Liver (tissue), 7 donors: ENCODE measurements at regions not wholly inside any gene's neighbourhood (a gene's known extent, or its start where the extent isn't known, plus 50 kb on each side); places are given as distances from the start of the nearest gene placed in this dataset.

Source experiments
- DNase-seq: peaks from one replicate; pipeline ENCODE4 v3.0.0-alpha.2; 2017; ENCODE audit warnings: low spot score
- H3K27ac ChIP-seq, 2 donors: one replicate each; pipeline ENCODE4 v1.7.0; 2013; ENCODE audit warnings: inconsistent platforms in 2 of 2, low read length in 2 of 2, control low read depth in 1 of 2, low read depth in 1 of 2, mild to moderate bottlenecking in 1 of 2
- H3K27me3 ChIP-seq, 4 donors: one replicate each; pipeline versions ENCODE4 v1.6.1 to v1.7.0; 2013; ENCODE audit warnings: low read length in 3 of 4, inconsistent platforms in 1 of 4, mild to moderate bottlenecking in 1 of 4, moderate library complexity in 1 of 4; ENCODE audit not compliant: control insufficient read depth in 4 of 4, insufficient read depth in 4 of 4
- H3K36me3 ChIP-seq, 4 donors: one replicate each; pipeline versions ENCODE4 v1.6.1 to v1.7.0; 2013; ENCODE audit warnings: low read length in 3 of 4, mild to moderate bottlenecking in 3 of 4, low read depth in 1 of 4, moderate library complexity in 1 of 4; ENCODE audit not compliant: control insufficient read depth in 4 of 4, insufficient read depth in 3 of 4
- H3K4me1 ChIP-seq, 4 donors: one replicate each; pipeline versions ENCODE4 v1.6.1 to v1.7.0; 2013; ENCODE audit warnings: low read length in 3 of 4, mild to moderate bottlenecking in 3 of 4, moderate library complexity in 1 of 4; ENCODE audit not compliant: control insufficient read depth in 4 of 4, insufficient read depth in 4 of 4
- H3K4me3 ChIP-seq, 3 donors: one replicate each; pipeline versions ENCODE4 v1.6.1 to v1.7.0; 2013; ENCODE audit warnings: low read length in 3 of 3, control low read depth in 1 of 3, low read depth in 1 of 3, mild to moderate bottlenecking in 1 of 3
- H3K9ac ChIP-seq, 2 donors: one replicate each; pipeline ENCODE4 v1.7.0; 2013; ENCODE audit warnings: low read length in 2 of 2, mild to moderate bottlenecking in 2 of 2, moderate library complexity in 2 of 2, control low read depth in 1 of 2, low read depth in 1 of 2
- H3K9me3 ChIP-seq, 4 donors: one replicate each; pipeline versions ENCODE4 v1.6.1 to v1.7.0; 2013; ENCODE audit warnings: low read length in 3 of 4; ENCODE audit not compliant: control insufficient read depth in 4 of 4
- EGR1 ChIP-seq, 2 donors: IDR thresholded peaks; 2 replicates each; pipeline ENCODE4 v1.6.1; 2016 to 2018; ENCODE audit warnings: antibody characterized with exemption in 2 of 2, low read depth in 2 of 2
- FOXA1 ChIP-seq: IDR thresholded peaks from 2 replicates; pipeline ENCODE4 v1.6.1; 2016; ENCODE audit warnings: antibody characterized with exemption
- FOXA2 ChIP-seq: IDR thresholded peaks from 2 replicates; pipeline ENCODE4 v1.6.1; 2016; ENCODE audit warnings: antibody characterized with exemption
- GABPA ChIP-seq, 2 donors: IDR thresholded peaks in 1 of 2; conservative IDR thresholded peaks in 1 of 2; 2 replicates each; pipeline ENCODE4 v1.6.1; 2016; ENCODE audit warnings: antibody characterized with exemption in 2 of 2, mild to moderate bottlenecking in 1 of 2, moderate library complexity in 1 of 2
- HNF4A ChIP-seq, 2 donors: conservative IDR thresholded peaks; 2 replicates each; pipeline ENCODE4 v1.6.1; 2016; ENCODE audit warnings: antibody characterized with exemption in 2 of 2, mild to moderate bottlenecking in 2 of 2
- HNF4G ChIP-seq: IDR thresholded peaks from 2 replicates; pipeline ENCODE4 v1.6.1; 2016; ENCODE audit warnings: antibody characterized with exemption
- JUND ChIP-seq, 2 donors: IDR thresholded peaks; 2 replicates each; pipeline ENCODE4 v1.6.1; 2016; ENCODE audit warnings: antibody characterized with exemption in 2 of 2
- MAX ChIP-seq: IDR thresholded peaks from 2 replicates; pipeline ENCODE4 v1.6.1; 2016; ENCODE audit warnings: antibody characterized with exemption
- NR2F2 ChIP-seq: IDR thresholded peaks from 2 replicates; pipeline ENCODE4 v1.6.1; 2016; ENCODE audit warnings: antibody characterized with exemption
- RAD21 ChIP-seq, 2 donors: IDR thresholded peaks; 2 replicates each; pipeline ENCODE4 v1.6.1; 2016; ENCODE audit warnings: antibody characterized with exemption in 2 of 2, mild to moderate bottlenecking in 2 of 2
- REST ChIP-seq: IDR thresholded peaks from 2 replicates; pipeline ENCODE4 v1.6.1; 2016; ENCODE audit warnings: antibody characterized with exemption, mild to moderate bottlenecking
- RXRA ChIP-seq, 2 donors: IDR thresholded peaks; 2 replicates each; pipeline ENCODE4 v1.6.1; 2017 to 2018; ENCODE audit warnings: antibody characterized with exemption in 2 of 2, mild to moderate bottlenecking in 1 of 2
- SP1 ChIP-seq: IDR thresholded peaks from 2 replicates; pipeline ENCODE4 v1.6.1; 2018; ENCODE audit warnings: antibody characterized with exemption, mild to moderate bottlenecking
- YY1 ChIP-seq: IDR thresholded peaks from 2 replicates; pipeline ENCODE4 v1.6.1; 2016; ENCODE audit warnings: antibody characterized with exemption, mild to moderate bottlenecking
- ZBTB33 ChIP-seq: IDR thresholded peaks from 2 replicates; pipeline ENCODE4 v1.6.1; 2016; ENCODE audit warnings: antibody characterized with exemption
- WGBS: extraction: QIAGEN DNeasy Blood & Tissue Kit; methylation state at CpG from one replicate; pipeline ENCODE4 v1.1.7; 2013; 5-methylcytosine and 5-hydroxymethylcytosine counted together
- donor health status: healthy.
- donor health status: healthy.
- donor health status: healthy.
- donor health status: healthy.

- Histone ChIP-seq H3K9me3 (no peaks in the 10 kb centered on the region), H3K36me3 (no peaks in the 10 kb centered on the region), H3K4me1 (no peaks in the 10 kb centered on the region), H3K4me3 (no peak overlapping the region), H3K27ac (no peak overlapping the region), H3K27me3 (no peaks in the 10 kb centered on the region), H3K9ac (no peak overlapping the region)
- WGBS: 74% methylated on average over 5 of the region's 5 CpGs
- TF ChIP-seq MAX: no peak
- no peak for TF ChIP-seq NR2F2
- no peak for TF ChIP-seq FOXA1
- no peak for TF ChIP-seq RAD21 (IDR thresholded peaks at IDR 0.05)
- no peak for TF ChIP-seq JUND (IDR thresholded peaks at IDR 0.05)
- TF ChIP-seq HNF4G: no peak
- TF ChIP-seq RXRA (IDR thresholded peaks at IDR 0.05): no peak
- TF ChIP-seq EGR1 (IDR thresholded peaks at IDR 0.05; ENCODE audit: low read depth in 2 of 2): no peak
- no peak for DNase-seq
These were observed 211.5 kb upstream of the P2RY1 start for GRCh38 chr3:152623286-152623911.

- Histone ChIP-seq H3K9me3 (no peaks in the 10 kb centered on the region), H3K36me3 (no peaks in the 10 kb centered on the region), H3K4me3 (no peak overlapping the region), H3K27ac (no peak overlapping the region), H3K9ac (no peak overlapping the region), H3K4me1 (no peaks in the 10 kb centered on the region), H3K27me3 (no peaks in the 10 kb centered on the region)
- 92% methylated on average over 4 of the region's 4 CpGs for WGBS
- no peak for DNase-seq
- no peak for TF ChIP-seq EGR1 (IDR thresholded peaks at IDR 0.05; ENCODE audit: low read depth in 2 of 2)
- TF ChIP-seq FOXA2: no peak
- no peak for TF ChIP-seq RAD21 (IDR thresholded peaks at IDR 0.05)
- TF ChIP-seq NR2F2: no peak
- TF ChIP-seq YY1: no peak
- no peak for TF ChIP-seq HNF4A (conservative IDR thresholded peaks at IDR 0.05)
- no peak for TF ChIP-seq REST
- TF ChIP-seq SP1: no peak
- no peak for TF ChIP-seq GABPA (IDR thresholded peaks at IDR 0.05 in 1 of 2, conservative IDR thresholded peaks at IDR 0.05 in 1 of 2)
- no peak for TF ChIP-seq ZBTB33
These were observed 208.7 kb upstream of the P2RY1 start for GRCh38 chr3:152626226-152626625.
